ENCODE measurements at regions not wholly inside any gene's neighbourhood (a gene's known extent, or its start where the extent isn't known, plus 50 kb on each side); places are given as distances from the start of the nearest gene placed in this dataset.

GRCh38 chr17:33421933-33422332, 128.8 kb upstream of the ASIC2 start:
- TF ChIP-seq CTCF (IDR thresholded peaks at IDR 0.05), result no peak
- no peak for TF ChIP-seq EZH2 (IDR thresholded peaks at IDR 0.05; ENCODE audit: borderline replicate concordance, insufficient read depth, low read depth, low read length, poor library complexity, severe bottlenecking)
